ENCODE measurements at regions not wholly inside any gene's neighbourhood (a gene's known extent, or its start where the extent isn't known, plus 50 kb on each side); places are given as distances from the start of the nearest gene placed in this dataset.

GRCh38 chr9:129280236-129280622 lies 102.2 kb upstream of the IER5L start:
- TF ChIP-seq CTCF (IDR thresholded peaks at IDR 0.05) = no peak
- TF ChIP-seq REST (IDR thresholded peaks at IDR 0.05; ENCODE audit: low read depth, low read length) = no peak
- no peak for TF ChIP-seq YY1 (IDR thresholded peaks at IDR 0.05; ENCODE audit: low read depth)
- TF ChIP-seq EZH2phosphoT487 (IDR thresholded peaks at IDR 0.05; ENCODE audit: borderline replicate concordance, low read depth) = no peak
